H9 (cell line): ENCODE measurements at regions not wholly inside any gene's neighbourhood (a gene's known extent, or its start where the extent isn't known, plus 50 kb on each side); places are given as distances from the start of the nearest gene placed in this dataset.

Experiments
- DNase-seq: peaks from one replicate; pipeline ENCODE4 v3.0.0-alpha.2; 2017
- H2AFZ ChIP-seq: one replicate; pipeline ENCODE4 v1.6.1; 2013; ENCODE audit warnings: mild to moderate bottlenecking, low read length, control low read depth, moderate library complexity
- H2AK5ac ChIP-seq: 2 replicates; pipeline ENCODE4 v1.6.1; 2013; ENCODE audit warnings: low read length, control low read depth, mixed read lengths; ENCODE audit not compliant: insufficient read length
- H2BK120ac ChIP-seq: one replicate; pipeline ENCODE4 v1.6.1; 2013; ENCODE audit warnings: low read depth, mild to moderate bottlenecking, low read length, control low read depth, inconsistent platforms; ENCODE audit not compliant: poor library complexity, severe bottlenecking
- H2BK12ac ChIP-seq: 2 replicates; pipeline ENCODE4 v1.6.1; 2013; ENCODE audit warnings: low read length, control low read depth, mixed read lengths, low read depth; ENCODE audit not compliant: insufficient read length
- H2BK15ac ChIP-seq: 2 replicates; pipeline ENCODE4 v1.6.1; 2013; ENCODE audit warnings: low read depth, low read length, control low read depth
- H2BK20ac ChIP-seq: one replicate; pipeline ENCODE4 v1.6.1; 2013; ENCODE audit warnings: low read depth, mild to moderate bottlenecking, low read length, control low read depth, inconsistent platforms; ENCODE audit not compliant: poor library complexity, severe bottlenecking
- H2BK5ac ChIP-seq: 2 replicates; pipeline ENCODE4 v1.6.1; 2013; ENCODE audit warnings: low read length, control low read depth, mixed read lengths; ENCODE audit not compliant: insufficient read length
- H3K14ac ChIP-seq: 2 replicates; pipeline ENCODE4 v1.6.1; 2013; ENCODE audit warnings: low read length, control low read depth; ENCODE audit not compliant: insufficient read depth
- H3K18ac ChIP-seq: 2 replicates; pipeline ENCODE4 v1.6.1; 2013; ENCODE audit warnings: low read depth, mild to moderate bottlenecking, mixed read lengths, low read length, control low read depth; ENCODE audit not compliant: insufficient read length
- H3K23ac ChIP-seq: 2 replicates; pipeline ENCODE4 v1.6.1; 2013; ENCODE audit warnings: low read length, control low read depth, mixed read lengths, low read depth; ENCODE audit not compliant: insufficient read length
- H3K23me2 ChIP-seq: 2 replicates; pipeline ENCODE4 v1.6.1; 2013; ENCODE audit warnings: low read depth, mild to moderate bottlenecking, mixed read lengths, low read length, control low read depth; ENCODE audit not compliant: insufficient read length, poor library complexity, severe bottlenecking
- H3K27ac ChIP-seq: 2 replicates; pipeline ENCODE4 v1.5.1; 2013; ENCODE audit warnings: low read length, control low read depth, mixed read lengths, low read depth; ENCODE audit not compliant: insufficient read length
- H3K27me3 ChIP-seq: 2 replicates; pipeline ENCODE4 v1.6.1; 2013; ENCODE audit warnings: low read length, control low read depth, inconsistent platforms; ENCODE audit not compliant: insufficient read depth
- H3K4ac ChIP-seq: 2 replicates; pipeline ENCODE4 v1.6.1; 2013; ENCODE audit warnings: low read depth, mild to moderate bottlenecking, control low read depth, inconsistent platforms, low read length, moderate library complexity
- H3K4me1 ChIP-seq: 2 replicates; pipeline ENCODE4 v1.6.1; 2013; ENCODE audit warnings: low read length, control low read depth, inconsistent platforms; ENCODE audit not compliant: insufficient read depth
- H3K4me2 ChIP-seq: 2 replicates; pipeline ENCODE4 v1.6.1; 2013; ENCODE audit warnings: low read length, control low read depth, mixed read lengths; ENCODE audit not compliant: insufficient read length, insufficient read depth
- H3K56ac ChIP-seq: 2 replicates; pipeline ENCODE4 v1.6.1; 2013; ENCODE audit warnings: low read depth, mild to moderate bottlenecking, mixed read lengths, low read length, control low read depth; ENCODE audit not compliant: insufficient read length
- H3K79me1 ChIP-seq: 2 replicates; pipeline ENCODE4 v1.6.1; 2013; ENCODE audit warnings: low read depth, mild to moderate bottlenecking, moderate library complexity, low read length, control low read depth, inconsistent platforms; ENCODE audit not compliant: insufficient read depth, poor library complexity, severe bottlenecking
- H3K79me2 ChIP-seq: 2 replicates; pipeline ENCODE4 v1.6.1; 2013; ENCODE audit warnings: low read length, control low read depth, inconsistent platforms; ENCODE audit not compliant: insufficient read depth
- H3K9ac ChIP-seq: 2 replicates; pipeline ENCODE4 v1.6.1; 2013; ENCODE audit warnings: low read length, control low read depth, mixed read lengths; ENCODE audit not compliant: insufficient read length; ENCODE audit errors: extremely low read depth
- H3K9me3 ChIP-seq: one replicate; pipeline ENCODE4 v1.6.1; 2013; ENCODE audit warnings: low read depth, low read length, inconsistent platforms; ENCODE audit not compliant: control insufficient read depth
- H3T11ph ChIP-seq: one replicate; pipeline ENCODE4 v1.6.1; 2013; ENCODE audit warnings: mild to moderate bottlenecking, low read length, control low read depth, inconsistent platforms
- H4K20me1 ChIP-seq: one replicate; pipeline ENCODE4 v1.6.1; 2013; ENCODE audit not compliant: control insufficient read depth, insufficient read length, insufficient read depth
- H4K5ac ChIP-seq: 2 replicates; pipeline ENCODE4 v1.6.1; 2013; ENCODE audit warnings: low read depth, mild to moderate bottlenecking, mixed read lengths, low read length, control low read depth; ENCODE audit not compliant: insufficient read length
- H4K8ac ChIP-seq: replicated peaks from 2 replicates; pipeline ENCODE4 v1.6.1; 2013; ENCODE audit warnings: low read length, control low read depth, mixed read lengths, low read depth; ENCODE audit not compliant: insufficient read length
- H4K91ac ChIP-seq: 2 replicates; pipeline ENCODE4 v1.6.1; 2013; ENCODE audit warnings: low read depth, mild to moderate bottlenecking, moderate library complexity, mixed read lengths, low read length, control low read depth; ENCODE audit not compliant: insufficient read length
- H3K27ac Mint-ChIP-seq, 3 experiments: 2 replicates in 2 of 3; 3 replicates in 1 of 3; pipeline ENCODE4 v1.8.0; 2020 to 2021; ENCODE audit warnings: mixed read lengths in 3 of 3, mild to moderate bottlenecking in 1 of 3, moderate library complexity in 1 of 3
- H3K27me3 Mint-ChIP-seq: 2 replicates; pipeline ENCODE4 v1.8.0; 2021; ENCODE audit warnings: low read depth, mild to moderate bottlenecking, moderate library complexity, mixed read lengths
- H3K36me3 Mint-ChIP-seq, 3 experiments: 2 replicates in 2 of 3; 3 replicates in 1 of 3; pipeline ENCODE4 v1.8.0; 2020 to 2021; ENCODE audit warnings: low read depth in 3 of 3, mixed read lengths in 3 of 3; ENCODE audit not compliant: insufficient read depth in 1 of 3
- H3K4me1 Mint-ChIP-seq, 2 experiments: 2 replicates each; pipeline ENCODE4 v1.8.0; 2020; ENCODE audit warnings: mixed read lengths in 2 of 2
- H3K4me3 Mint-ChIP-seq, 2 experiments: 2 replicates in 1 of 2; 3 replicates in 1 of 2; pipeline ENCODE4 v1.8.0; 2020 to 2021; ENCODE audit warnings: mild to moderate bottlenecking in 2 of 2, mixed read lengths in 2 of 2, moderate library complexity in 1 of 2
- H3K9me3 Mint-ChIP-seq, 2 experiments: 2 replicates in 1 of 2; 3 replicates in 1 of 2; pipeline ENCODE4 v1.8.0; 2020; ENCODE audit warnings: mild to moderate bottlenecking in 2 of 2, mixed read lengths in 2 of 2, moderate library complexity in 1 of 2
- WGBS: extraction: QIAGEN DNeasy Blood & Tissue Kit; methylation state at CpG from one replicate; pipeline ENCODE4 v1.1.7; 2013; ENCODE audit warnings: missing lambda C conversion rate, low lambda C conversion rate, mixed read lengths; ENCODE audit not compliant: insufficient read length; ENCODE audit errors: extremely low coverage; 5-methylcytosine and 5-hydroxymethylcytosine counted together
- TF ChIP-seq, protein P1 (sequence below): fragments of 200-600 bp; sonication (generic); conservative IDR thresholded peaks from 3 replicates; pipeline ENCODE4 v1.8.0; 2021; ENCODE audit warnings: antibody characterized with exemption, mild to moderate bottlenecking

DNA sequence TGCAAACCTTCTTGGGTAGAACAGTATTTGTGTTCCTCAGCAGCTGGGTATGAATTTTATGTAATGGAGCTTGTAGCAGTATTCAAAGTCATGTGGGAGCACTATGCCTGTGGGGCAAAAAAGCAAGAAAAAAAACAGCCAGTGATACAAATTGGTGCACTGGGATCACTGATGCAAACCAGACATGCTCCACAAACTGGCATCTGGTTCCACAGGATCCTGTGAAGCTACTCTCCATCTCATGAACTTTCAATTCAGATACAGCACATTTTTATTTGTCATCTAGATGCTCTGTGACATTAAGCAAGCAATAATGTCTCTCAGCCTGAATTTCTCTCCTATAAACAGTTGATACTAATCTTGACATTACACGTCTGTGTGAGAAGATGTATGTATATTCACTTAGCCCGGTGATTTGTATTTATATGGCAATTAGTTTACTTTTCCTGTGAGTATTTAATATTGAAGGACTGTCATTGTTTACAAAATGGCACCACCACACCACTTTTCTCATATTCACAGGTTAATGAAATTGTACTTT, 208.5 kb upstream of the GRIA4 start:
- no peaks in the 10 kb centered on the region for H3K4me1 Mint-ChIP-seq
- H3K36me3 Mint-ChIP-seq: no peaks in the 10 kb centered on the region
- no peak for DNase-seq
- Histone ChIP-seq H3K79me2 (no peaks in the 10 kb centered on the region), H2BK120ac (no peak overlapping the region), H2BK5ac (no peak overlapping the region), H3K14ac (no peak overlapping the region), H3K18ac (no peak overlapping the region), H3K4me2 (no peak overlapping the region), H3K23me2 (no peaks in the 10 kb centered on the region), H2BK12ac (no peak overlapping the region), H3K56ac (no peak overlapping the region), H3K4ac (no peak overlapping the region), H4K5ac (no peak overlapping the region), H3K9ac (no peak overlapping the region), H2BK15ac (no peak overlapping the region), H3T11ph (no peak overlapping the region), H3K4me1 (no peaks in the 10 kb centered on the region), H4K8ac (no peak overlapping the region), H3K27ac (no peak overlapping the region), H3K23ac (no peak overlapping the region), H3K79me1 (no peaks in the 10 kb centered on the region), H4K91ac (no peak overlapping the region), H3K27me3 (no peaks in the 10 kb centered on the region), H2BK20ac (no peak overlapping the region), H2AFZ (no peak overlapping the region), H4K20me1 (no peaks in the 10 kb centered on the region), H3K9me3 (no peaks in the 10 kb centered on the region), H2AK5ac (no peak overlapping the region)
- WGBS: no CpG with 5 or more reads among the region's 2 CpGs
- H3K27ac Mint-ChIP-seq: no peak overlapping the region
- H3K27me3 Mint-ChIP-seq: no peaks in the 10 kb centered on the region
- no peak overlapping the region for H3K4me3 Mint-ChIP-seq
- TF ChIP-seq, protein P1, sequence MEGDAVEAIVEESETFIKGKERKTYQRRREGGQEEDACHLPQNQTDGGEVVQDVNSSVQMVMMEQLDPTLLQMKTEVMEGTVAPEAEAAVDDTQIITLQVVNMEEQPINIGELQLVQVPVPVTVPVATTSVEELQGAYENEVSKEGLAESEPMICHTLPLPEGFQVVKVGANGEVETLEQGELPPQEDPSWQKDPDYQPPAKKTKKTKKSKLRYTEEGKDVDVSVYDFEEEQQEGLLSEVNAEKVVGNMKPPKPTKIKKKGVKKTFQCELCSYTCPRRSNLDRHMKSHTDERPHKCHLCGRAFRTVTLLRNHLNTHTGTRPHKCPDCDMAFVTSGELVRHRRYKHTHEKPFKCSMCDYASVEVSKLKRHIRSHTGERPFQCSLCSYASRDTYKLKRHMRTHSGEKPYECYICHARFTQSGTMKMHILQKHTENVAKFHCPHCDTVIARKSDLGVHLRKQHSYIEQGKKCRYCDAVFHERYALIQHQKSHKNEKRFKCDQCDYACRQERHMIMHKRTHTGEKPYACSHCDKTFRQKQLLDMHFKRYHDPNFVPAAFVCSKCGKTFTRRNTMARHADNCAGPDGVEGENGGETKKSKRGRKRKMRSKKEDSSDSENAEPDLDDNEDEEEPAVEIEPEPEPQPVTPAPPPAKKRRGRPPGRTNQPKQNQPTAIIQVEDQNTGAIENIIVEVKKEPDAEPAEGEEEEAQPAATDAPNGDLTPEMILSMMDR: no peak
- H3K9me3 Mint-ChIP-seq: no peaks in the 10 kb centered on the region
